ENCODE measurements at regions not wholly inside any gene's neighbourhood (a gene's known extent, or its start where the extent isn't known, plus 50 kb on each side); places are given as distances from the start of the nearest gene placed in this dataset.

- no peaks in the 10 kb centered on the region for H3K27me3 ChIP-seq
- intact Hi-C loops (cut with DNase I), result no loop called here
Observed at GRCh38 chr1:56152635-56153034, 426.7 kb downstream of the PLPP3 start.

DNA sequence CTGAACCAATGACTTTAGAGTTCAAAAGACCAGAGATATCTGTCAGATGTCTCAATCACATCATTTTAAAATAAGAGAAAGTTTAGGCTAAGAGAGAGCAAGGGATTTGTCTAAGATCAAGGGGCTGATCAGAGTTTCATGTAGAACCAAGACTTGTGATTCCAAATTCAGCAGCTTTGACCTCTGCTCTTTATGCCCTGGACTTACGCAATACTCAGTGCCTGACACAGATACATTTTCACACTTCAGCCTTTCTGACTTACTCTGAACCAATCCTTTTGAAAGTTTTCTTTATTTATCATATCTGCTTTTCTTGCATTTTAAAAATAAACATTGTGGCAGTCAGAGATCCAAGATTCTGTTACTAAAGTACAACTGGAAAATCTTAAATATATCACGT is 428.0 kb downstream of the PLPP3 start:
- WGBS, 3 donors, result 80 to 92% (median 89%) methylated on average over 2 of the region's 2 CpGs
- no peak for TF ChIP-seq POLR2A (IDR thresholded peaks at IDR 0.05)
- TF ChIP-seq, protein P1, sequence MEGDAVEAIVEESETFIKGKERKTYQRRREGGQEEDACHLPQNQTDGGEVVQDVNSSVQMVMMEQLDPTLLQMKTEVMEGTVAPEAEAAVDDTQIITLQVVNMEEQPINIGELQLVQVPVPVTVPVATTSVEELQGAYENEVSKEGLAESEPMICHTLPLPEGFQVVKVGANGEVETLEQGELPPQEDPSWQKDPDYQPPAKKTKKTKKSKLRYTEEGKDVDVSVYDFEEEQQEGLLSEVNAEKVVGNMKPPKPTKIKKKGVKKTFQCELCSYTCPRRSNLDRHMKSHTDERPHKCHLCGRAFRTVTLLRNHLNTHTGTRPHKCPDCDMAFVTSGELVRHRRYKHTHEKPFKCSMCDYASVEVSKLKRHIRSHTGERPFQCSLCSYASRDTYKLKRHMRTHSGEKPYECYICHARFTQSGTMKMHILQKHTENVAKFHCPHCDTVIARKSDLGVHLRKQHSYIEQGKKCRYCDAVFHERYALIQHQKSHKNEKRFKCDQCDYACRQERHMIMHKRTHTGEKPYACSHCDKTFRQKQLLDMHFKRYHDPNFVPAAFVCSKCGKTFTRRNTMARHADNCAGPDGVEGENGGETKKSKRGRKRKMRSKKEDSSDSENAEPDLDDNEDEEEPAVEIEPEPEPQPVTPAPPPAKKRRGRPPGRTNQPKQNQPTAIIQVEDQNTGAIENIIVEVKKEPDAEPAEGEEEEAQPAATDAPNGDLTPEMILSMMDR (IDR thresholded peaks at IDR 0.05), result no peak
- intact Hi-C loops (cut with DNase I), result no loop called here
- no peak overlapping the region for H3K27ac ChIP-seq
- H3K27me3 ChIP-seq, result no peaks in the 10 kb centered on the region
- no peak overlapping the region for H3K4me3 ChIP-seq
- peaks cover 1% of the 10 kb centered on the region for H3K4me1 ChIP-seq (ENCODE audit: insufficient read depth)
- H3K36me3 ChIP-seq, result no peaks in the 10 kb centered on the region
- DNase-seq, result no peak
- no peaks in the 10 kb centered on the region for H3K9me3 ChIP-seq

More at GRCh38 chr1:56152635-56153034, 426.7 kb downstream of the PLPP3 start:
- Histone ChIP-seq H3K27ac (no peak overlapping the region), H3K9me3 (no peaks in the 10 kb centered on the region), H3K36me3 (no peaks in the 10 kb centered on the region), H3K4me1 (ENCODE audit: insufficient read depth) (no peaks in the 10 kb centered on the region), H3K4me3 (no peak overlapping the region)
- DNase-seq, result no peak
- WGBS, 3 donors, result 87 to 94% (median 91%) methylated on average over 3 of the region's 3 CpGs
- TF ChIP-seq, protein P1 (IDR thresholded peaks at IDR 0.05), result no peak
- TF ChIP-seq POLR2A (IDR thresholded peaks at IDR 0.05), result no peak
- no peak for TF ChIP-seq EP300 (IDR thresholded peaks at IDR 0.05)

DNA sequence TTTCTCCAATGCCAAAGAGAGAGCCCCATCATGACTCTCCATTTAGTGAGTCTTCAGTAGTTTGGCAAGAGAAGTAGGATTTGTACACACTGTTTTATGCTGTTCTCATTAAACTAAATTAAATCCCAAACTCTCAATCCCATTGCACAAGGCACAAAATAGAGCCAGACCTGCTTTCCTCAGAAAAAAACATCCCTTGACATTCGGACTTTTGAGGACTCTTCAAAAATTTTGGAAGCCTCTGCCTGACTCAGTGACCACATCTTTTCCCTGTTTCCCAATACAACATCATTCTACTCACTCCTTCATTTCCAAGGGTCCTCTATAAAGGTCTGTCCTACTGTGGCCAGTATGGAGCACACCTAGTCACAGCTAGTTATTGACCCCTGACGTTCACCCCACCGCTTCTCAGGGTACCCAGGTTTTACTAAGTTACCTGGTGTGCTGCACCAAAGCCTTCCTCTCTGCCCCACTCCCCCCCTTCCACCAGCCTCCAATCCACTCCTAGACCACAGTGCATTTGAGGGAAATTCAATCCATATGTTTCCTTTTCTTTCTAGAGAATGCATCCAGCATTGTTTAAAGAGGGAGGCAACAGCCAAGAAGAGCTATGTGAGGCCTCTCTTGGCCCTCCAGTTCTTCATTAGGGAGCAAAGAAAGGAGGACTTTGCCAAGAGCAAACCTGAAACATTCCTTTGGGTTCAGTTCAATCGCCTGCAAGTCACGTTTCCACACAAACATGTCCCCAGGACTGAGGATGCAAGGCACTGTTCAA is 428.7 kb downstream of the PLPP3 start:
- Histone ChIP-seq H3K27ac (no peak overlapping the region), H3K4me1 (ENCODE audit: insufficient read depth) (peaks cover 2% of the 10 kb centered on the region), H3K4me3 (no peak overlapping the region), H3K27me3 (no peaks in the 10 kb centered on the region), H3K36me3 (no peaks in the 10 kb centered on the region), H3K9me3 (no peaks in the 10 kb centered on the region)
- TF ChIP-seq EP300 (IDR thresholded peaks at IDR 0.05) (no peak), POLR2A (IDR thresholded peaks at IDR 0.05) (no peak)
- TF ChIP-seq, protein P1 (IDR thresholded peaks at IDR 0.05), result no peak
- WGBS, 3 donors, result 87 to 97% (median 95%) methylated on average over 5 of the region's 5 CpGs
- intact Hi-C loops (cut with DNase I), result no loop called here
- no peak for DNase-seq

DNA sequence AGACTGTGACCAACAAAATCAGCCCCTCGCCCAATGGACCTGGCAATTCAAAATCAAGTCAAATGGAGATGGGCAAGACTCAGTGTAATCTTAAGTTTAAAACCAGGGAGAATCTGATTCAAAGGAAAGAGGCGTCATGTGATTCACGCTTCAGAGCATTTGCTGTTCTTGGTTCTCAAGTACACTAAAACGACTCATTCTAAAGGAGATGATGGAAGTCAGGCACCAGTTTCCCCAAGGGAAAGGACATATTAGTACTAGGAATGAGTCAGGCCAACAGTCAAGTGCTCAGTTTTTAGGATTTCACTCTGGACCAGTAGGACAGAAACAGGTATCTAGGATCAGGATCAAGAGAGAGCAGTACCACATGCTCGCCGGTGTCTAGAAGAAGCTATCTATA is 429.6 kb downstream of the PLPP3 start:
- Histone ChIP-seq H3K4me1 (ENCODE audit: insufficient read depth) (peaks cover 2% of the 10 kb centered on the region), H3K27me3 (no peaks in the 10 kb centered on the region), H3K9me3 (no peaks in the 10 kb centered on the region), H3K36me3 (no peaks in the 10 kb centered on the region), H3K27ac (no peak overlapping the region), H3K4me3 (no peak overlapping the region)
- no peak for DNase-seq
- TF ChIP-seq EP300 (IDR thresholded peaks at IDR 0.05) (no peak), POLR2A (IDR thresholded peaks at IDR 0.05) (no peak)
- TF ChIP-seq, protein P1 (IDR thresholded peaks at IDR 0.05), result no peak
- intact Hi-C loops (cut with DNase I), result no loop called here
- 75 to 88% (median 84%) methylated on average over 6 of the region's 6 CpGs for WGBS, 3 donors

All from ovary (tissue), 7 donors.